HEK293 (cell line): ENCODE measurements at regions not wholly inside any gene's neighbourhood (a gene's known extent, or its start where the extent isn't known, plus 50 kb on each side); places are given as distances from the start of the nearest gene placed in this dataset.

Experiments used
- CTCF ChIA-PET: fragments of 350-600 bp; formaldehyde crosslinking; extraction: SDS; loops from one replicate; lab custom pipeline; 2021; ENCODE audit warnings: antibody characterized with exemption; lab: Yijun Ruan, JAX
- POLR2A ChIA-PET: fragments of 300-600 bp; formaldehyde crosslinking; extraction: SDS; loops from one replicate; lab custom pipeline; 2020; ENCODE audit warnings: antibody characterized with exemption, inconsistent platforms; lab: Yijun Ruan, JAX
- H3K27ac ChIP-seq: fragments of 200-500 bp; sonication (Bioruptor generic); 2 replicates; pipeline ENCODE4 v1.5.1; 2014; ENCODE audit warnings: low read depth, low read length, control low read depth, inconsistent platforms; ENCODE audit errors: extremely low read depth
- H3K36me3 ChIP-seq, 2 experiments: fragments of 200-500 bp in 1 of 2; sonication (Bioruptor generic) in 1 of 2; 1 replicate in 1 of 2; 2 replicates in 1 of 2; pipeline ENCODE4 v1.5.1; 2014 to 2017; ENCODE audit warnings: inconsistent platforms in 2 of 2, low read length in 2 of 2; ENCODE audit not compliant: control insufficient read depth in 2 of 2, insufficient read depth in 1 of 2
- H3K4me1 ChIP-seq: fragments of 200-500 bp; sonication (Bioruptor generic); 2 replicates; pipeline ENCODE4 v1.5.1; 2014; ENCODE audit warnings: mild to moderate bottlenecking, low read length, inconsistent platforms; ENCODE audit not compliant: control insufficient read depth, insufficient read depth
- H3K4me3 ChIP-seq: 2 replicates; pipeline ENCODE4 v1.5.1; 2011; ENCODE audit warnings: low read depth, mild to moderate bottlenecking, control low read depth, low read length, moderate library complexity
- H3K9me3 ChIP-seq: fragments of 200-500 bp; sonication (Bioruptor generic); 2 replicates; pipeline ENCODE4 v1.5.1; 2014; ENCODE audit warnings: low read depth, low read length, inconsistent platforms; ENCODE audit not compliant: control insufficient read depth, insufficient read depth
- HOXD13 ChIP-seq: sonication (generic); formaldehyde crosslinking; IDR thresholded peaks from 2 replicates; pipeline ENCODE4 v1.8.0; 2022; ENCODE audit warnings: missing genetic modification reagents, borderline replicate concordance
- KLF8 ChIP-seq: fragments of 450-650 bp; formaldehyde crosslinking; IDR thresholded peaks from 2 replicates; pipeline ENCODE4 v1.5.1; 2016; ENCODE audit warnings: missing biosample characterization, missing genetic modification characterization
- SALL2 ChIP-seq: fragments of 450-650 bp; formaldehyde crosslinking; IDR thresholded peaks from 2 replicates; pipeline ENCODE4 v1.5.0; 2017; ENCODE audit warnings: missing biosample characterization, mild to moderate bottlenecking, missing genetic modification characterization, borderline replicate concordance
- YY1 ChIP-seq: fragments of 450-650 bp; formaldehyde crosslinking; IDR thresholded peaks from 2 replicates; pipeline ENCODE4 v1.5.1; 2018; ENCODE audit warnings: missing biosample characterization, missing genetic modification characterization
- ZEB2 ChIP-seq: fragments of 450-650 bp; formaldehyde crosslinking; IDR thresholded peaks from 2 replicates; pipeline ENCODE4 v1.5.1; 2016; ENCODE audit warnings: missing biosample characterization, missing genetic modification characterization
- ZNF133 ChIP-seq: fragments of 450-650 bp; formaldehyde crosslinking; IDR thresholded peaks from 2 replicates; pipeline ENCODE4 v1.5.1; 2016; ENCODE audit warnings: missing biosample characterization, missing genetic modification characterization
- ZNF146 ChIP-seq: fragments of 450-650 bp; formaldehyde crosslinking; IDR thresholded peaks from 2 replicates; pipeline ENCODE4 v1.5.1; 2016; ENCODE audit warnings: missing biosample characterization, missing genetic modification characterization
- ZNF24 ChIP-seq: fragments of 450-650 bp; formaldehyde crosslinking; IDR thresholded peaks from 2 replicates; pipeline ENCODE4 v1.5.1; 2016; ENCODE audit warnings: missing biosample characterization, missing genetic modification characterization
- ZNF324 ChIP-seq: fragments of 450-650 bp; formaldehyde crosslinking; IDR thresholded peaks from 2 replicates; pipeline ENCODE4 v1.5.1; 2016; ENCODE audit warnings: missing biosample characterization, missing genetic modification characterization
- ZNF366 ChIP-seq: fragments of 450-650 bp; formaldehyde crosslinking; conservative IDR thresholded peaks from 2 replicates; pipeline ENCODE4 v1.5.1; 2016; ENCODE audit warnings: missing biosample characterization, missing genetic modification characterization
- ZNF391 ChIP-seq: fragments of 450-650 bp; formaldehyde crosslinking; IDR thresholded peaks from 2 replicates; pipeline ENCODE4 v1.5.1; 2016; ENCODE audit warnings: low read depth, missing biosample characterization, missing genetic modification characterization, borderline replicate concordance
- ZNF433 ChIP-seq: fragments of 450-650 bp; formaldehyde crosslinking; IDR thresholded peaks from 2 replicates; pipeline ENCODE4 v1.5.1; 2016; ENCODE audit warnings: missing biosample characterization, missing genetic modification characterization, low read depth
- ZNF629 ChIP-seq: fragments of 450-650 bp; formaldehyde crosslinking; IDR thresholded peaks from 2 replicates; pipeline ENCODE4 v1.5.1; 2017; ENCODE audit warnings: missing biosample characterization, missing genetic modification characterization
- ZNF664 ChIP-seq: fragments of 450-650 bp; formaldehyde crosslinking; IDR thresholded peaks from 2 replicates; pipeline ENCODE4 v1.5.1; 2016; ENCODE audit warnings: missing biosample characterization, missing genetic modification characterization
- ZNF701 ChIP-seq: fragments of 450-650 bp; formaldehyde crosslinking; IDR thresholded peaks from 2 replicates; pipeline ENCODE4 v1.5.1; 2016; ENCODE audit warnings: missing biosample characterization, missing genetic modification characterization
- ZNF776 ChIP-seq: fragments of 450-650 bp; formaldehyde crosslinking; IDR thresholded peaks from 2 replicates; pipeline ENCODE4 v1.5.0; 2017; ENCODE audit warnings: missing biosample characterization, missing genetic modification characterization, borderline replicate concordance
- ZNF777 ChIP-seq: fragments of 450-650 bp; formaldehyde crosslinking; IDR thresholded peaks from 2 replicates; pipeline ENCODE4 v1.5.1; 2017; ENCODE audit warnings: missing biosample characterization, missing genetic modification characterization, borderline replicate concordance
- ZNF791 ChIP-seq: fragments of 450-650 bp; formaldehyde crosslinking; IDR thresholded peaks from 2 replicates; pipeline ENCODE4 v1.5.1; 2016; ENCODE audit warnings: missing biosample characterization, missing genetic modification characterization
- ZSCAN16 ChIP-seq: fragments of 450-650 bp; formaldehyde crosslinking; IDR thresholded peaks from 2 replicates; pipeline ENCODE4 v1.5.1; 2016; ENCODE audit warnings: missing biosample characterization, missing genetic modification characterization
- ZSCAN30 ChIP-seq: fragments of 450-650 bp; IDR thresholded peaks from 2 replicates; pipeline ENCODE4 v1.5.1; 2018; ENCODE audit warnings: missing biosample characterization, mild to moderate bottlenecking, missing genetic modification characterization, moderate library complexity
- TF ChIP-seq, protein P1 (sequence below): fragments of 450-650 bp; formaldehyde crosslinking; IDR thresholded peaks from 2 replicates; pipeline ENCODE4 v1.5.1; 2016; ENCODE audit warnings: missing biosample characterization, missing genetic modification characterization
- TF ChIP-seq, protein P2 (sequence below): fragments of 450-650 bp; formaldehyde crosslinking; IDR thresholded peaks from 2 replicates; pipeline ENCODE4 v1.5.1; 2017; ENCODE audit warnings: missing biosample characterization, mild to moderate bottlenecking, missing genetic modification characterization, moderate library complexity
- TF ChIP-seq, protein P3 (sequence below): fragments of 450-650 bp; formaldehyde crosslinking; IDR thresholded peaks from 2 replicates; pipeline ENCODE4 v1.5.1; 2016; ENCODE audit warnings: missing biosample characterization, missing genetic modification characterization
- TF ChIP-seq, protein P4 (sequence below): fragments of 450-650 bp; formaldehyde crosslinking; IDR thresholded peaks from 2 replicates; pipeline ENCODE4 v1.5.1; 2016; ENCODE audit warnings: missing biosample characterization, missing genetic modification characterization
- TF ChIP-seq, protein P5 (sequence below): fragments of 450-650 bp; formaldehyde crosslinking; IDR thresholded peaks from 2 replicates; pipeline ENCODE4 v1.5.1; 2017; ENCODE audit warnings: missing biosample characterization, missing genetic modification characterization
- TF ChIP-seq, protein P6 (sequence below): fragments of 450-650 bp; formaldehyde crosslinking; IDR thresholded peaks from 2 replicates; pipeline ENCODE4 v1.5.1; 2016; ENCODE audit warnings: missing biosample characterization, missing genetic modification characterization

DNA sequence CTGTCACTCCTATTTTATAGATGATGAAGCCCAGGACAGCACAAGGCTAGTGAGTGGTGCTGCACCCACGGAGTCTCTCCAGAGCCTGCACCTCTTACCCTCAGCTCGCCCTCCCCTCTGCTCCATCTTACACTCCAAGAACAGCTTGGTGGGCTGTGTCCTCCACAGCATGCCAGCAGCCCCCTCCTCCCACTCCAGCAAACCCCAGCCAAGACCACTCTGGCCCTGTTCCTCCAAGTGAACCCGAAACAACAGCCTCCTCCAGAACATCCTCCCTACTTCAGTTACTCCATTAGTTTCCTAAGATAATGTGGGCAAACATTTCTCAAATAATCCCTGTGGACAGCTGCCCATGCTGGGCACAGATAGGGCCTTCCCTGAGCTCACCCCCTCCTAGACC is 62.7 kb upstream of the KLF7 start:
- POLR2A ChIA-PET, result no interaction called here
- no peaks in the 10 kb centered on the region for H3K36me3 ChIP-seq
- no peak overlapping the region for H3K27ac ChIP-seq
- no peaks in the 10 kb centered on the region for H3K9me3 ChIP-seq
- no peak overlapping the region for H3K4me3 ChIP-seq
- no peak for TF ChIP-seq ZNF664 (tag by site-specific recombination)
- TF ChIP-seq, protein P1, sequence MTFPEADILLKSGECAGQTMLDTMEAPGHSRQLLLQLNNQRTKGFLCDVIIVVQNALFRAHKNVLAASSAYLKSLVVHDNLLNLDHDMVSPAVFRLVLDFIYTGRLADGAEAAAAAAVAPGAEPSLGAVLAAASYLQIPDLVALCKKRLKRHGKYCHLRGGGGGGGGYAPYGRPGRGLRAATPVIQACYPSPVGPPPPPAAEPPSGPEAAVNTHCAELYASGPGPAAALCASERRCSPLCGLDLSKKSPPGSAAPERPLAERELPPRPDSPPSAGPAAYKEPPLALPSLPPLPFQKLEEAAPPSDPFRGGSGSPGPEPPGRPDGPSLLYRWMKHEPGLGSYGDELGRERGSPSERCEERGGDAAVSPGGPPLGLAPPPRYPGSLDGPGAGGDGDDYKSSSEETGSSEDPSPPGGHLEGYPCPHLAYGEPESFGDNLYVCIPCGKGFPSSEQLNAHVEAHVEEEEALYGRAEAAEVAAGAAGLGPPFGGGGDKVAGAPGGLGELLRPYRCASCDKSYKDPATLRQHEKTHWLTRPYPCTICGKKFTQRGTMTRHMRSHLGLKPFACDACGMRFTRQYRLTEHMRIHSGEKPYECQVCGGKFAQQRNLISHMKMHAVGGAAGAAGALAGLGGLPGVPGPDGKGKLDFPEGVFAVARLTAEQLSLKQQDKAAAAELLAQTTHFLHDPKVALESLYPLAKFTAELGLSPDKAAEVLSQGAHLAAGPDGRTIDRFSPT, result no peak
- TF ChIP-seq, protein P2, sequence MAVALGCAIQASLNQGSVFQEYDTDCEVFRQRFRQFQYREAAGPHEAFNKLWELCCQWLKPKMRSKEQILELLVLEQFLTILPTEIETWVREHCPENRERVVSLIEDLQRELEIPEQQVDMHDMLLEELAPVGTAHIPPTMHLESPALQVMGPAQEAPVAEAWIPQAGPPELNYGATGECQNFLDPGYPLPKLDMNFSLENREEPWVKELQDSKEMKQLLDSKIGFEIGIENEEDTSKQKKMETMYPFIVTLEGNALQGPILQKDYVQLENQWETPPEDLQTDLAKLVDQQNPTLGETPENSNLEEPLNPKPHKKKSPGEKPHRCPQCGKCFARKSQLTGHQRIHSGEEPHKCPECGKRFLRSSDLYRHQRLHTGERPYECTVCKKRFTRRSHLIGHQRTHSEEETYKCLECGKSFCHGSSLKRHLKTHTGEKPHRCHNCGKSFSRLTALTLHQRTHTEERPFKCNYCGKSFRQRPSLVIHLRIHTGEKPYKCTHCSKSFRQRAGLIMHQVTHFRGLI (tag by site-specific recombination), result no peak
- TF ChIP-seq HOXD13 (CRISPR knock-in tag), result no peak
- TF ChIP-seq YY1 (tag by site-specific recombination), result no peak
- TF ChIP-seq SALL2, result no peak
- TF ChIP-seq ZNF324 (tag by site-specific recombination), result no peak
- no peak for TF ChIP-seq ZNF24
- no peak for TF ChIP-seq ZNF791 (tag by site-specific recombination)
- TF ChIP-seq, protein P3, sequence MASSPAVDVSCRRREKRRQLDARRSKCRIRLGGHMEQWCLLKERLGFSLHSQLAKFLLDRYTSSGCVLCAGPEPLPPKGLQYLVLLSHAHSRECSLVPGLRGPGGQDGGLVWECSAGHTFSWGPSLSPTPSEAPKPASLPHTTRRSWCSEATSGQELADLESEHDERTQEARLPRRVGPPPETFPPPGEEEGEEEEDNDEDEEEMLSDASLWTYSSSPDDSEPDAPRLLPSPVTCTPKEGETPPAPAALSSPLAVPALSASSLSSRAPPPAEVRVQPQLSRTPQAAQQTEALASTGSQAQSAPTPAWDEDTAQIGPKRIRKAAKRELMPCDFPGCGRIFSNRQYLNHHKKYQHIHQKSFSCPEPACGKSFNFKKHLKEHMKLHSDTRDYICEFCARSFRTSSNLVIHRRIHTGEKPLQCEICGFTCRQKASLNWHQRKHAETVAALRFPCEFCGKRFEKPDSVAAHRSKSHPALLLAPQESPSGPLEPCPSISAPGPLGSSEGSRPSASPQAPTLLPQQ, result no peak
- no peak for TF ChIP-seq KLF8 (tag by site-specific recombination)
- no peak for TF ChIP-seq ZSCAN30 (tag by site-specific recombination)
- no peaks in the 10 kb centered on the region for H3K4me1 ChIP-seq
- CTCF ChIA-PET, result no interaction called here

- Histone ChIP-seq H3K9me3 (no peaks in the 10 kb centered on the region), H3K4me3 (no peak overlapping the region), H3K4me1 (no peaks in the 10 kb centered on the region), H3K27ac (no peak overlapping the region), H3K36me3 (no peaks in the 10 kb centered on the region)
- CTCF ChIA-PET, result interaction anchor here (1.5 kb wide), 1 partner anchor 9 kb away, joined by 5 read pairs; no protein-coding TSS in a partner anchor
- POLR2A ChIA-PET, result no interaction called here
- TF ChIP-seq ZNF133 (tag by site-specific recombination) (no peak), ZNF146 (tag by site-specific recombination) (no peak), ZNF776 (tag by site-specific recombination) (no peak), ZNF391 (tag by site-specific recombination) (no peak), ZNF366 (tag by site-specific recombination) (no peak), ZNF701 (tag by site-specific recombination) (no peak), ZEB2 (no peak), ZSCAN16 (tag by site-specific recombination) (no peak), ZNF433 (tag by site-specific recombination) (no peak), ZNF629 (tag by site-specific recombination) (no peak), ZNF777 (tag by site-specific recombination) (no peak), SALL2 (no peak)
- TF ChIP-seq, protein P4, sequence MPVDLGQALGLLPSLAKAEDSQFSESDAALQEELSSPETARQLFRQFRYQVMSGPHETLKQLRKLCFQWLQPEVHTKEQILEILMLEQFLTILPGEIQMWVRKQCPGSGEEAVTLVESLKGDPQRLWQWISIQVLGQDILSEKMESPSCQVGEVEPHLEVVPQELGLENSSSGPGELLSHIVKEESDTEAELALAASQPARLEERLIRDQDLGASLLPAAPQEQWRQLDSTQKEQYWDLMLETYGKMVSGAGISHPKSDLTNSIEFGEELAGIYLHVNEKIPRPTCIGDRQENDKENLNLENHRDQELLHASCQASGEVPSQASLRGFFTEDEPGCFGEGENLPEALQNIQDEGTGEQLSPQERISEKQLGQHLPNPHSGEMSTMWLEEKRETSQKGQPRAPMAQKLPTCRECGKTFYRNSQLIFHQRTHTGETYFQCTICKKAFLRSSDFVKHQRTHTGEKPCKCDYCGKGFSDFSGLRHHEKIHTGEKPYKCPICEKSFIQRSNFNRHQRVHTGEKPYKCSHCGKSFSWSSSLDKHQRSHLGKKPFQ (tag by site-specific recombination), result no peak
- TF ChIP-seq, protein P5, sequence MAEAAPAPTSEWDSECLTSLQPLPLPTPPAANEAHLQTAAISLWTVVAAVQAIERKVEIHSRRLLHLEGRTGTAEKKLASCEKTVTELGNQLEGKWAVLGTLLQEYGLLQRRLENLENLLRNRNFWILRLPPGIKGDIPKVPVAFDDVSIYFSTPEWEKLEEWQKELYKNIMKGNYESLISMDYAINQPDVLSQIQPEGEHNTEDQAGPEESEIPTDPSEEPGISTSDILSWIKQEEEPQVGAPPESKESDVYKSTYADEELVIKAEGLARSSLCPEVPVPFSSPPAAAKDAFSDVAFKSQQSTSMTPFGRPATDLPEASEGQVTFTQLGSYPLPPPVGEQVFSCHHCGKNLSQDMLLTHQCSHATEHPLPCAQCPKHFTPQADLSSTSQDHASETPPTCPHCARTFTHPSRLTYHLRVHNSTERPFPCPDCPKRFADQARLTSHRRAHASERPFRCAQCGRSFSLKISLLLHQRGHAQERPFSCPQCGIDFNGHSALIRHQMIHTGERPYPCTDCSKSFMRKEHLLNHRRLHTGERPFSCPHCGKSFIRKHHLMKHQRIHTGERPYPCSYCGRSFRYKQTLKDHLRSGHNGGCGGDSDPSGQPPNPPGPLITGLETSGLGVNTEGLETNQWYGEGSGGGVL (tag by site-specific recombination), result no peak
- TF ChIP-seq, protein P6, sequence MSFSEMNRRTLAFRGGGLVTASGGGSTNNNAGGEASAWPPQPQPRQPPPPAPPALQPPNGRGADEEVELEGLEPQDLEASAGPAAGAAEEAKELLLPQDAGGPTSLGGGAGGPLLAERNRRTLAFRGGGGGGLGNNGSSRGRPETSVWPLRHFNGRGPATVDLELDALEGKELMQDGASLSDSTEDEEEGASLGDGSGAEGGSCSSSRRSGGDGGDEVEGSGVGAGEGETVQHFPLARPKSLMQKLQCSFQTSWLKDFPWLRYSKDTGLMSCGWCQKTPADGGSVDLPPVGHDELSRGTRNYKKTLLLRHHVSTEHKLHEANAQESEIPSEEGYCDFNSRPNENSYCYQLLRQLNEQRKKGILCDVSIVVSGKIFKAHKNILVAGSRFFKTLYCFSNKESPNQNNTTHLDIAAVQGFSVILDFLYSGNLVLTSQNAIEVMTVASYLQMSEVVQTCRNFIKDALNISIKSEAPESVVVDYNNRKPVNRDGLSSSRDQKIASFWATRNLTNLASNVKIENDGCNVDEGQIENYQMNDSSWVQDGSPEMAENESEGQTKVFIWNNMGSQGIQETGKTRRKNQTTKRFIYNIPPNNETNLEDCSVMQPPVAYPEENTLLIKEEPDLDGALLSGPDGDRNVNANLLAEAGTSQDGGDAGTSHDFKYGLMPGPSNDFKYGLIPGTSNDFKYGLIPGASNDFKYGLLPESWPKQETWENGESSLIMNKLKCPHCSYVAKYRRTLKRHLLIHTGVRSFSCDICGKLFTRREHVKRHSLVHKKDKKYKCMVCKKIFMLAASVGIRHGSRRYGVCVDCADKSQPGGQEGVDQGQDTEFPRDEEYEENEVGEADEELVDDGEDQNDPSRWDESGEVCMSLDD (tag by site-specific recombination), result no peak
Measured at GRCh38 chr2:207229161-207229560, 63.4 kb upstream of the KLF7 start.
